ENCODE measurements at regions not wholly inside any gene's neighbourhood (a gene's known extent, or its start where the extent isn't known, plus 50 kb on each side); places are given as distances from the start of the nearest gene placed in this dataset.

DNA sequence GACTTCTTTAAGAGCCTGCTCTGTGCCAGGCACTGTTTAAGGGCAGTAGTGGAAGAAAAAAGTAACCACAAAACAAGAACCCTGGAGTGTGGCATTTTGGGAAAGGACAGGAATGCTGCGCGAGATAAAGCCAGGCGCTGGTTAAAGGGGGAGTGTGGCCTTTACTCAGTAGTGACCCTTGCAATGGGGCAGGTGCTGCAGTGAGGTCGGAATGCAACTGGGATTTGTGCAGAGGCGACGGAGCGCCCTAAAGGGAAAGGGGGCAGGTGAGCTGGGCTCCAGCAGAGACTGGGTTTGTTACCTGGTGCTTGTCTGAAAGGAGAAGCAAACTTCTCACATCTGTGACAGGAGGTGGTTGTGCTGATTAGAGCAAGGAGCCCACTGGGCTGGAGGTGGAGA is 263.6 kb downstream of the ACTR3B start:
- TF ChIP-seq, protein P1, sequence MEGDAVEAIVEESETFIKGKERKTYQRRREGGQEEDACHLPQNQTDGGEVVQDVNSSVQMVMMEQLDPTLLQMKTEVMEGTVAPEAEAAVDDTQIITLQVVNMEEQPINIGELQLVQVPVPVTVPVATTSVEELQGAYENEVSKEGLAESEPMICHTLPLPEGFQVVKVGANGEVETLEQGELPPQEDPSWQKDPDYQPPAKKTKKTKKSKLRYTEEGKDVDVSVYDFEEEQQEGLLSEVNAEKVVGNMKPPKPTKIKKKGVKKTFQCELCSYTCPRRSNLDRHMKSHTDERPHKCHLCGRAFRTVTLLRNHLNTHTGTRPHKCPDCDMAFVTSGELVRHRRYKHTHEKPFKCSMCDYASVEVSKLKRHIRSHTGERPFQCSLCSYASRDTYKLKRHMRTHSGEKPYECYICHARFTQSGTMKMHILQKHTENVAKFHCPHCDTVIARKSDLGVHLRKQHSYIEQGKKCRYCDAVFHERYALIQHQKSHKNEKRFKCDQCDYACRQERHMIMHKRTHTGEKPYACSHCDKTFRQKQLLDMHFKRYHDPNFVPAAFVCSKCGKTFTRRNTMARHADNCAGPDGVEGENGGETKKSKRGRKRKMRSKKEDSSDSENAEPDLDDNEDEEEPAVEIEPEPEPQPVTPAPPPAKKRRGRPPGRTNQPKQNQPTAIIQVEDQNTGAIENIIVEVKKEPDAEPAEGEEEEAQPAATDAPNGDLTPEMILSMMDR (IDR thresholded peaks at IDR 0.05): no peak
- TF ChIP-seq EZH2 (IDR thresholded peaks at IDR 0.05): no peak

All from neural progenitor cell (in vitro differentiated cells).